ENCODE measurements at regions not wholly inside any gene's neighbourhood (a gene's known extent, or its start where the extent isn't known, plus 50 kb on each side); places are given as distances from the start of the nearest gene placed in this dataset.

- no peak for DNase-seq
These were observed 271.9 kb upstream of the TMEM161B start for GRCh38 chr5:88540471-88541115.

GRCh38 chr5:88539693-88540365 is 271.2 kb upstream of the TMEM161B start:
- no peak for DNase-seq

- no peak for DNase-seq
These were observed 270.4 kb upstream of the TMEM161B start for GRCh38 chr5:88539026-88539425.

GRCh38 chr5:88536146-88536545 is 267.5 kb upstream of the TMEM161B start:
- DNase-seq: no peak

GRCh38 chr5:88524941-88525340 is 256.3 kb upstream of the TMEM161B start:
- no peak for DNase-seq

- no peak for DNase-seq
These were observed 250.4 kb upstream of the TMEM161B start for GRCh38 chr5:88519066-88519465.

- no peak for DNase-seq
These were observed 249.7 kb upstream of the TMEM161B start for GRCh38 chr5:88518131-88519016.

GRCh38 chr5:88515881-88516819 is 247.5 kb upstream of the TMEM161B start:
- no peak for DNase-seq

- no peak for DNase-seq
These were observed 246.4 kb upstream of the TMEM161B start for GRCh38 chr5:88515068-88515467.

GRCh38 chr5:88509403-88509802 is 240.8 kb upstream of the TMEM161B start:
- DNase-seq: no peak

- DNase-seq: no peak
These were observed 238.6 kb upstream of the TMEM161B start for GRCh38 chr5:88507261-88507660.

- no peak for DNase-seq
These were observed 234.8 kb upstream of the TMEM161B start for GRCh38 chr5:88503406-88503805.

GRCh38 chr5:88503041-88503345 is 234.3 kb upstream of the TMEM161B start:
- DNase-seq: no peak

GRCh38 chr5:88502179-88503040 is 233.8 kb upstream of the TMEM161B start:
- DNase-seq: no peak

GRCh38 chr5:88495810-88496209 is 227.2 kb upstream of the TMEM161B start:
- DNase-seq: no peak

- no peak for DNase-seq
These were observed 222.2 kb upstream of the TMEM161B start for GRCh38 chr5:88490874-88491273.

- DNase-seq: no peak
These were observed 220.7 kb upstream of the TMEM161B start for GRCh38 chr5:88489364-88489763.

- DNase-seq: no peak
These were observed 219.9 kb upstream of the TMEM161B start for GRCh38 chr5:88488561-88488960.

- no peak for DNase-seq
These were observed 219.5 kb upstream of the TMEM161B start for GRCh38 chr5:88488130-88488529.

GRCh38 chr5:88487066-88487465 is 218.4 kb upstream of the TMEM161B start:
- no peak for DNase-seq

GRCh38 chr5:88486431-88486830 is 217.8 kb upstream of the TMEM161B start:
- no peak for DNase-seq

- DNase-seq: no peak
These were observed 216.9 kb upstream of the TMEM161B start for GRCh38 chr5:88485531-88485930.
